Mammary epithelial cell (primary cell): ENCODE measurements at regions not wholly inside any gene's neighbourhood (a gene's known extent, or its start where the extent isn't known, plus 50 kb on each side); places are given as distances from the start of the nearest gene placed in this dataset.

Experiments
- EZH2 ChIP-seq: IDR thresholded peaks from 2 replicates; pipeline ENCODE4 v1.6.1; 2012; ENCODE audit warnings: low read length, inconsistent platforms, borderline replicate concordance
- TF ChIP-seq, protein P1 (sequence below), 2 donors: IDR thresholded peaks in 1 of 2; conservative IDR thresholded peaks in 1 of 2; 2 replicates each; pipeline ENCODE4 v1.5.1; 2011 to 2012; ENCODE audit warnings: inconsistent platforms in 2 of 2, low read length in 2 of 2, mild to moderate bottlenecking in 2 of 2, control low read depth in 1 of 2, low read depth in 1 of 2; ENCODE audit not compliant: insufficient read depth in 1 of 2; ENCODE audit errors: extremely low read depth in 1 of 2

DNA sequence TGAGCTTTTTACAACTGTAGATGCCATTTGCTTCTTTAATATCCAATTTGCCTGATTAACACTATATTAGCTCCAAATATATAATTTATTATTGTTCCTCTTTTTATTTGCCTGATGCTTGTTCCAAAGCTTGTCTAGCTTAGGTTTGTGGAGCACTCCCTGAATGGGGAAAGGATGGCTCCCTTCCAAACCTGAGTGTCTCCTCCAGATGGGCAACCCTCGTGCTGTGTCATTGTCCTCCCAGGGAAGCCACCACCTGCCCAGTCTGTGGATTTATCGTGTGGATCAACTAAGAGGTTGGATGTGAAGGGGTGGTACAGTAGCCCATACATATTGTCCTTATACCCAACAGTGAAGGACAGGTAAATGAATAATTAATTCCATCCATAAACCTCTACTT is 404.9 kb downstream of the CDK5RAP2 start:
- TF ChIP-seq EZH2 = no peak
- TF ChIP-seq, protein P1, sequence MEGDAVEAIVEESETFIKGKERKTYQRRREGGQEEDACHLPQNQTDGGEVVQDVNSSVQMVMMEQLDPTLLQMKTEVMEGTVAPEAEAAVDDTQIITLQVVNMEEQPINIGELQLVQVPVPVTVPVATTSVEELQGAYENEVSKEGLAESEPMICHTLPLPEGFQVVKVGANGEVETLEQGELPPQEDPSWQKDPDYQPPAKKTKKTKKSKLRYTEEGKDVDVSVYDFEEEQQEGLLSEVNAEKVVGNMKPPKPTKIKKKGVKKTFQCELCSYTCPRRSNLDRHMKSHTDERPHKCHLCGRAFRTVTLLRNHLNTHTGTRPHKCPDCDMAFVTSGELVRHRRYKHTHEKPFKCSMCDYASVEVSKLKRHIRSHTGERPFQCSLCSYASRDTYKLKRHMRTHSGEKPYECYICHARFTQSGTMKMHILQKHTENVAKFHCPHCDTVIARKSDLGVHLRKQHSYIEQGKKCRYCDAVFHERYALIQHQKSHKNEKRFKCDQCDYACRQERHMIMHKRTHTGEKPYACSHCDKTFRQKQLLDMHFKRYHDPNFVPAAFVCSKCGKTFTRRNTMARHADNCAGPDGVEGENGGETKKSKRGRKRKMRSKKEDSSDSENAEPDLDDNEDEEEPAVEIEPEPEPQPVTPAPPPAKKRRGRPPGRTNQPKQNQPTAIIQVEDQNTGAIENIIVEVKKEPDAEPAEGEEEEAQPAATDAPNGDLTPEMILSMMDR (conservative IDR thresholded peaks at IDR 0.05 in 1 of 2, IDR thresholded peaks at IDR 0.05 in 1 of 2; ENCODE audit: extremely low read depth in 1 of 2, insufficient read depth in 1 of 2, low read depth in 1 of 2, low read length in 2 of 2) = no peak
